ENCODE measurements at regions not wholly inside any gene's neighbourhood (a gene's known extent, or its start where the extent isn't known, plus 50 kb on each side); places are given as distances from the start of the nearest gene placed in this dataset.

GRCh38 chr10:121222842-121223241 lies 371.7 kb downstream of the WDR11 start:
- Histone ChIP-seq H3K4me3 (ENCODE audit: insufficient read depth, low read length, poor library complexity, severe bottlenecking) (no peak overlapping the region), H3F3A (ENCODE audit: insufficient read depth) (no peaks in the 10 kb centered on the region), H3K36me3 (ENCODE audit: low read length) (no peaks in the 10 kb centered on the region), H3K9me2 (replicated peaks; ENCODE audit: insufficient read depth, low read length) (no peaks in the 10 kb centered on the region), H3K9me3 (ENCODE audit: insufficient read depth, low read length) (no peaks in the 10 kb centered on the region), H3K79me2 (ENCODE audit: insufficient read depth, low read length) (no peaks in the 10 kb centered on the region), H3K27ac (ENCODE audit: low read depth, low read length) (no peak overlapping the region), H3K27me3 (ENCODE audit: low read length) (no peaks in the 10 kb centered on the region), H2AFZ (ENCODE audit: low read depth, low read length, severe bottlenecking) (no peak overlapping the region), H3K9ac (ENCODE audit: low read length) (no peak overlapping the region), H3K4me2 (ENCODE audit: low read depth, low read length, poor library complexity, severe bottlenecking) (no peak overlapping the region), H4K20me1 (ENCODE audit: low read depth, low read length) (no peaks in the 10 kb centered on the region)
- no peak for TF ChIP-seq CTCF (IDR thresholded peaks at IDR 0.05; ENCODE audit: insufficient read depth, low read length, poor library complexity, severe bottlenecking)
- TF ChIP-seq EZH2phosphoT487 (conservative IDR thresholded peaks at IDR 0.05; ENCODE audit: low read length), result no peak

GRCh38 chr10:121231079-121231478 lies 367.2 kb downstream of the FGFR2 start:
- TF ChIP-seq EZH2phosphoT487 (conservative IDR thresholded peaks at IDR 0.05; ENCODE audit: low read length), result no peak
- no peak for TF ChIP-seq CTCF (IDR thresholded peaks at IDR 0.05; ENCODE audit: insufficient read depth, low read length, poor library complexity, severe bottlenecking)
- no peaks in the 10 kb centered on the region for H3K79me2 ChIP-seq (ENCODE audit: insufficient read depth, low read length)
- H4K20me1 ChIP-seq (ENCODE audit: low read depth, low read length), result no peaks in the 10 kb centered on the region
- no peaks in the 10 kb centered on the region for H3K9me2 ChIP-seq (replicated peaks; ENCODE audit: insufficient read depth, low read length)
- H2AFZ ChIP-seq (ENCODE audit: low read depth, low read length, severe bottlenecking), result no peak overlapping the region
- H3K27ac ChIP-seq (ENCODE audit: low read depth, low read length), result no peak overlapping the region
- H3K4me2 ChIP-seq (ENCODE audit: low read depth, low read length, poor library complexity, severe bottlenecking), result no peak overlapping the region
- no peak overlapping the region for H3K9ac ChIP-seq (ENCODE audit: low read length)
- no peaks in the 10 kb centered on the region for H3K27me3 ChIP-seq (ENCODE audit: low read length)
- H3K9me3 ChIP-seq (ENCODE audit: insufficient read depth, low read length), result no peaks in the 10 kb centered on the region
- no peaks in the 10 kb centered on the region for H3F3A ChIP-seq (ENCODE audit: insufficient read depth)
- H3K36me3 ChIP-seq (ENCODE audit: low read length), result no peaks in the 10 kb centered on the region
- no peak overlapping the region for H3K4me3 ChIP-seq (ENCODE audit: insufficient read depth, low read length, poor library complexity, severe bottlenecking)

GRCh38 chr10:121232494-121232893 lies 365.8 kb downstream of the FGFR2 start:
- Histone ChIP-seq H3F3A (ENCODE audit: insufficient read depth) (no peaks in the 10 kb centered on the region), H3K4me3 (ENCODE audit: insufficient read depth, low read length, poor library complexity, severe bottlenecking) (no peak overlapping the region), H3K27ac (ENCODE audit: low read depth, low read length) (no peak overlapping the region), H3K9me3 (ENCODE audit: insufficient read depth, low read length) (no peaks in the 10 kb centered on the region), H4K20me1 (ENCODE audit: low read depth, low read length) (no peaks in the 10 kb centered on the region), H3K27me3 (ENCODE audit: low read length) (no peaks in the 10 kb centered on the region), H3K4me2 (ENCODE audit: low read depth, low read length, poor library complexity, severe bottlenecking) (no peak overlapping the region), H2AFZ (ENCODE audit: low read depth, low read length, severe bottlenecking) (no peak overlapping the region), H3K9me2 (replicated peaks; ENCODE audit: insufficient read depth, low read length) (no peaks in the 10 kb centered on the region), H3K79me2 (ENCODE audit: insufficient read depth, low read length) (no peaks in the 10 kb centered on the region), H3K9ac (ENCODE audit: low read length) (no peak overlapping the region), H3K36me3 (ENCODE audit: low read length) (no peaks in the 10 kb centered on the region)
- TF ChIP-seq CTCF (IDR thresholded peaks at IDR 0.05; ENCODE audit: insufficient read depth, low read length, poor library complexity, severe bottlenecking) (no peak), EZH2phosphoT487 (conservative IDR thresholded peaks at IDR 0.05; ENCODE audit: low read length) (no peak)
